Vagina (tissue), 2 donors: ENCODE measurements at regions not wholly inside any gene's neighbourhood (a gene's known extent, or its start where the extent isn't known, plus 50 kb on each side); places are given as distances from the start of the nearest gene placed in this dataset.
A peak's percentile ranks its signal among the peaks of the same experiment; 100 is the strongest.
"Not testable (repeated sequence)": the region's sequence is repeated elsewhere in the genome, so short reads cannot be mapped to it uniquely, and the experiment has no call there.

Source experiments
- DNase-seq, 2 donors: peaks; one replicate each; pipeline ENCODE4 v3.0.0-alpha.2; 2017; ENCODE audit errors: extremely low spot score in 2 of 2
- H3K27ac ChIP-seq: fragments of 200-600 bp; sonication (generic); one replicate; pipeline ENCODE4 v1.5.1; 2019
- H3K27me3 ChIP-seq: fragments of 200-600 bp; sonication (generic); one replicate; pipeline ENCODE4 v1.5.1; 2019
- H3K36me3 ChIP-seq, 2 donors: fragments of 200-600 bp; sonication (generic); one replicate each; pipeline ENCODE4 v1.5.1; 2017 to 2019
- H3K4me1 ChIP-seq: fragments of 200-600 bp; sonication (generic); one replicate; pipeline ENCODE4 v1.5.1; 2019
- H3K4me3 ChIP-seq, 2 donors: fragments of 200-600 bp; sonication (generic); 1 replicate in 1 of 2; 2 replicates in 1 of 2; pipeline ENCODE4 v1.5.1; 2016 to 2019
- H3K9me3 ChIP-seq: fragments of 200-600 bp; sonication (generic); one replicate; pipeline ENCODE4 v1.5.1; 2019
- CTCF ChIP-seq, 3 experiments: fragments of 450-650 bp in 2 of 3; fragments of 200-600 bp in 1 of 3; sonication (generic) in 1 of 3; IDR thresholded peaks; one replicate each; pipeline ENCODE4 v1.5.1; 2017 to 2019; ENCODE audit warnings: antibody characterized with exemption in 3 of 3, mild to moderate bottlenecking in 2 of 3, moderate library complexity in 2 of 3
- POLR2A ChIP-seq, 2 donors: fragments of 450-650 bp; IDR thresholded peaks; one replicate each; pipeline ENCODE4 v1.6.1; 2017; ENCODE audit warnings: antibody characterized with exemption in 2 of 2, mild to moderate bottlenecking in 2 of 2, moderate library complexity in 2 of 2
- POLR2AphosphoS5 ChIP-seq, 2 donors: sonication (generic); formaldehyde crosslinking; IDR thresholded peaks; one replicate each; pipeline ENCODE4 v1.9.0; 2017; ENCODE audit warnings: antibody characterized with exemption in 2 of 2, mild to moderate bottlenecking in 2 of 2, low read depth in 1 of 2; ENCODE audit not compliant: insufficient read depth in 1 of 2
- intact Hi-C: fragments of 100-400 bp; cut with DNase I; formaldehyde crosslinking; loops from one replicate; pipeline ENCODE4 v1.15.1; 2023

- intact Hi-C loops, result no loop called here
- H3K36me3 ChIP-seq, result no peaks in the 10 kb centered on the region
- H3K4me3 ChIP-seq, result no peak overlapping the region
- TF ChIP-seq POLR2AphosphoS5 (IDR thresholded peaks at IDR 0.05; ENCODE audit: insufficient read depth in 1 of 2, low read depth in 1 of 2) (peak in 1 of 2 donors; percentile 16), POLR2A (IDR thresholded peaks at IDR 0.05) (no peak)
- H3K27ac ChIP-seq, result no peak overlapping the region
- H3K4me1 ChIP-seq, result no peaks in the 10 kb centered on the region
- no peaks in the 10 kb centered on the region for H3K27me3 ChIP-seq
- H3K9me3 ChIP-seq, result no peaks in the 10 kb centered on the region
- DNase-seq, result no peak
These were observed 74.7 kb upstream of the ETAA1 start for GRCh38 chr2:67322353-67323001.

GRCh38 chr2:67323209-67323991 is 73.7 kb upstream of the ETAA1 start:
- no peak for TF ChIP-seq CTCF (IDR thresholded peaks at IDR 0.05)
- no peak for TF ChIP-seq POLR2AphosphoS5 (IDR thresholded peaks at IDR 0.05; ENCODE audit: insufficient read depth in 1 of 2, low read depth in 1 of 2)
- no peak for TF ChIP-seq POLR2A (IDR thresholded peaks at IDR 0.05)
- no peak for DNase-seq
- no peaks in the 10 kb centered on the region for H3K4me1 ChIP-seq
- intact Hi-C loops, result no loop called here
- no peaks in the 10 kb centered on the region for H3K27me3 ChIP-seq
- H3K4me3 ChIP-seq, result no peak overlapping the region
- H3K9me3 ChIP-seq, result no peaks in the 10 kb centered on the region
- no peaks in the 10 kb centered on the region for H3K36me3 ChIP-seq
- H3K27ac ChIP-seq, result no peak overlapping the region

GRCh38 chr2:67329513-67329912 is 67.6 kb upstream of the ETAA1 start:
- Histone ChIP-seq H3K4me1 (no peaks in the 10 kb centered on the region), H3K36me3 (no peaks in the 10 kb centered on the region), H3K4me3 (no peak overlapping the region), H3K27ac (no peak overlapping the region), H3K27me3 (no peaks in the 10 kb centered on the region), H3K9me3 (no peaks in the 10 kb centered on the region)
- TF ChIP-seq POLR2AphosphoS5 (IDR thresholded peaks at IDR 0.05; ENCODE audit: insufficient read depth in 1 of 2, low read depth in 1 of 2) (no peak), CTCF (IDR thresholded peaks at IDR 0.05) (no peak), POLR2A (IDR thresholded peaks at IDR 0.05) (no peak)
- intact Hi-C loops, result no loop called here
- no peak for DNase-seq

GRCh38 chr2:67329951-67330350 is 67.2 kb upstream of the ETAA1 start:
- Histone ChIP-seq H3K27ac (no peak overlapping the region), H3K4me1 (no peaks in the 10 kb centered on the region), H3K27me3 (no peaks in the 10 kb centered on the region), H3K4me3 (no peak overlapping the region), H3K36me3 (no peaks in the 10 kb centered on the region), H3K9me3 (no peaks in the 10 kb centered on the region)
- TF ChIP-seq POLR2AphosphoS5 (IDR thresholded peaks at IDR 0.05; ENCODE audit: insufficient read depth in 1 of 2, low read depth in 1 of 2) (no peak), CTCF (IDR thresholded peaks at IDR 0.05) (no peak), POLR2A (IDR thresholded peaks at IDR 0.05) (no peak)
- intact Hi-C loops, result no loop called here
- DNase-seq, result no peak

DNA sequence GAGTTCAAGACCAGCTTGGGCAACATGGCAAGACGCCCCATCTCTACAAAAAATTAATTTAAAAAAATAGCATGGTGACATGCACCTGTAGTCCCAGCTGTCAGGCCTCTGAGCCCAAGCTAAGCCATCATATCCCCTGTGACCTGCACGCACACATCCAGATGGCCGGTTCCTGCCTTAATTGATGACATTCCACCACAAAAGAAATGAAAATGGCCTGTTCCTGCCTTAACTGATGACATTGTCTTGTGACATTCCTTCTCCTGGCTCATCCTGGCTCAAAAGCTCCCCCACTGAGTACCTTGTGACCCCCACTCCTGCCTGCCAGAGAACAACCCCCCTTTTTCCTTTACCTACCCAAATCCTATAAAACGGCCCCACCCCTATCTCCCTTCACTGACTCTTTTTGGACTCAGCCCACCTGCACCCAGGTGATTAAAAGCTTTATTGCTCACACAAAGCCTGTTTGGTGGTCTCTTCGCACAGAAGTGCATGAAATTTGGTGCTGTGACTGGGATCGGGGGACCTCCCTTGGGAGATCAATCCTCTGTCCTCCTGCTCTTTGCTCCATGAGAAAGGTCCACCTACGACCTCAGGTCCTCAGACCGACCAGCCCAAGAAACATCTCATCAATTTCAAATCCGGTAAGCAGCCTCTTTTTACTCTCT is 65.6 kb upstream of the ETAA1 start:
- H3K9me3 ChIP-seq, intact Hi-C loops, H3K27me3 ChIP-seq, H3K36me3 ChIP-seq, DNase-seq, H3K27ac ChIP-seq, H3K4me1 ChIP-seq, H3K4me3 ChIP-seq: not testable (repeated sequence)

GRCh38 chr2:67337903-67338302 is 59.2 kb upstream of the ETAA1 start:
- no peak for DNase-seq
- no peaks in the 10 kb centered on the region for H3K4me1 ChIP-seq
- no peaks in the 10 kb centered on the region for H3K9me3 ChIP-seq
- no peaks in the 10 kb centered on the region for H3K36me3 ChIP-seq
- no peaks in the 10 kb centered on the region for H3K27me3 ChIP-seq
- no peak overlapping the region for H3K27ac ChIP-seq
- intact Hi-C loops, result no loop called here
- no peak overlapping the region for H3K4me3 ChIP-seq
- no peak for TF ChIP-seq POLR2AphosphoS5 (IDR thresholded peaks at IDR 0.05; ENCODE audit: insufficient read depth in 1 of 2, low read depth in 1 of 2)
- TF ChIP-seq CTCF (IDR thresholded peaks at IDR 0.05), result no peak
- no peak for TF ChIP-seq POLR2A (IDR thresholded peaks at IDR 0.05)
